ENCODE measurements at regions not wholly inside any gene's neighbourhood (a gene's known extent, or its start where the extent isn't known, plus 50 kb on each side); places are given as distances from the start of the nearest gene placed in this dataset.

- no peak for TF ChIP-seq GLIS1 (tag by site-specific recombination; IDR thresholded peaks at IDR 0.05)
- no peak for TF ChIP-seq ZNF362 (tag by site-specific recombination; IDR thresholded peaks at IDR 0.05)
- no peak for TF ChIP-seq ZNF133 (tag by site-specific recombination; IDR thresholded peaks at IDR 0.05)
- no peak for TF ChIP-seq ZNF701 (tag by site-specific recombination; IDR thresholded peaks at IDR 0.05)
- no peak for TF ChIP-seq ZNF121 (tag by site-specific recombination; IDR thresholded peaks at IDR 0.05)
- no peak for TF ChIP-seq ZNF629 (tag by site-specific recombination; IDR thresholded peaks at IDR 0.05)
- no peak for TF ChIP-seq ZNF404 (tag by site-specific recombination; IDR thresholded peaks at IDR 0.05)
- no peak for TF ChIP-seq REST (tag by site-specific recombination; IDR thresholded peaks at IDR 0.05)
These were observed 119.4 kb upstream of the VLDLR start for GRCh38 chr9:2502210-2502609.
